A549 (cell line): ENCODE measurements at regions not wholly inside any gene's neighbourhood (a gene's known extent, or its start where the extent isn't known, plus 50 kb on each side); places are given as distances from the start of the nearest gene placed in this dataset.

ENCODE experiments used
- ATAC-seq, 2 experiments: fragments of 200-7000 bp in 1 of 2; fragments of >200 bp in 1 of 2; cut with Nextera tagmentation in 1 of 2; cut with Tn5 transposase in 1 of 2; 3 replicates each; pipeline versions ENCODE4 v1.8.0 to v1.9.1; 2018 to 2020; ENCODE audit warnings: mild to moderate bottlenecking in 1 of 2, moderate library complexity in 1 of 2
- CTCF ChIA-PET: fragments of 300-600 bp; sonication (Branson Sonifier 250); formaldehyde crosslinking; extraction: SDS; loops from one replicate; lab custom pipeline; 2021; ENCODE audit warnings: antibody characterized with exemption, inconsistent platforms; lab: Yijun Ruan, JAX
- POLR2A ChIA-PET: fragments of 350-600 bp; formaldehyde crosslinking; extraction: SDS; loops from one replicate; lab custom pipeline; 2021; ENCODE audit warnings: antibody characterized with exemption, inconsistent platforms; lab: Yijun Ruan, JAX
- DNase-seq, 2 experiments: peaks; one replicate each; pipeline versions ENCODE4 v3.0.0 to v3.0.0-alpha.2; 2011 to 2016; ENCODE audit warnings: low read depth in 1 of 2, low spot score in 1 of 2
- FAIRE-seq: peaks from 2 replicates; lab custom pipeline; 2011; peaks lifted over from hg19 to GRCh38; lab: Jason Lieb, UNC
- H3K27ac ChIP-seq, 2 experiments: fragments of >200 bp; sonication (Bioruptor Twin); formaldehyde crosslinking; 3 replicates each; pipeline ENCODE4 v1.5.1; 2016 to 2017
- H3K4me1 ChIP-seq: fragments of >200 bp; sonication (Bioruptor Twin); formaldehyde crosslinking; 3 replicates; pipeline ENCODE4 v1.6.1; 2016
- H3K4me2 ChIP-seq: fragments of >200 bp; sonication (Bioruptor Twin); formaldehyde crosslinking; 3 replicates; pipeline ENCODE4 v1.6.1; 2016
- H3K4me3 ChIP-seq: fragments of >200 bp; sonication (Bioruptor Twin); formaldehyde crosslinking; 3 replicates; pipeline ENCODE4 v1.5.1; 2016
- H3K9me3 ChIP-seq: fragments of >200 bp; sonication (Bioruptor Twin); formaldehyde crosslinking; 3 replicates; pipeline ENCODE4 v1.6.1; 2016
- CBX2 ChIP-seq: fragments of 200-600 bp; sonication (generic); IDR thresholded peaks from 2 replicates; pipeline ENCODE4 v1.6.1; 2016; ENCODE audit warnings: low read depth, mild to moderate bottlenecking, borderline replicate concordance
- CHD2 ChIP-seq: fragments of 150-350 bp; IDR thresholded peaks from 2 replicates; pipeline ENCODE4 v1.6.1; 2014; ENCODE audit warnings: low read length; ENCODE audit not compliant: partially characterized antibody
- CTCF ChIP-seq: fragments of >200 bp; sonication (Bioruptor Twin); formaldehyde crosslinking; IDR thresholded peaks from 3 replicates; pipeline ENCODE4 v1.5.1; 2016
- EHF ChIP-seq: fragments of 250-450 bp; sonication (Bioruptor Pico); IDR thresholded peaks from 2 replicates; pipeline ENCODE4 v1.5.0; 2020; ENCODE audit warnings: mild to moderate bottlenecking
- EP300 ChIP-seq, 2 experiments: fragments of >200 bp; sonication (Bioruptor Twin); formaldehyde crosslinking; IDR thresholded peaks; 2 replicates in 1 of 2; 3 replicates in 1 of 2; pipeline ENCODE4 v1.6.1; 2016 to 2017
- FOXS1 ChIP-seq: fragments of 250-450 bp; sonication (Bioruptor Pico); IDR thresholded peaks from 2 replicates; pipeline ENCODE4 v1.5.0; 2020; ENCODE audit warnings: mild to moderate bottlenecking, moderate library complexity
- HDAC2 ChIP-seq: fragments of 200-600 bp; sonication (generic); IDR thresholded peaks from 2 replicates; pipeline ENCODE4 v1.6.1; 2016
- HOXA7 ChIP-seq: fragments of 250-450 bp; sonication (Bioruptor Pico); IDR thresholded peaks from 2 replicates; pipeline ENCODE4 v1.5.0; 2020; ENCODE audit warnings: mild to moderate bottlenecking, moderate library complexity
- MAFK ChIP-seq: fragments of 450-650 bp; IDR thresholded peaks from 2 replicates; pipeline ENCODE4 v1.6.1; 2014; ENCODE audit not compliant: partially characterized antibody
- MYC ChIP-seq: IDR thresholded peaks from 2 replicates; pipeline ENCODE4 v1.6.1; 2012; ENCODE audit warnings: mild to moderate bottlenecking, inconsistent platforms, low read length, improper control_type of control experiment, borderline replicate concordance
- NPAS2 ChIP-seq: fragments of 250-450 bp; sonication (Bioruptor Pico); IDR thresholded peaks from 2 replicates; pipeline ENCODE4 v1.8.0; 2022; ENCODE audit warnings: mild to moderate bottlenecking, moderate library complexity, borderline replicate concordance
- POLR2A ChIP-seq: IDR thresholded peaks from 2 replicates; pipeline ENCODE4 v1.6.1; 2012; ENCODE audit warnings: mild to moderate bottlenecking, low read length
- RARB ChIP-seq: fragments of 250-450 bp; sonication (Bioruptor Pico); IDR thresholded peaks from 2 replicates; pipeline ENCODE4 v1.8.0; 2021; ENCODE audit warnings: mild to moderate bottlenecking, moderate library complexity
- REST ChIP-seq: fragments of 200-600 bp; sonication (generic); IDR thresholded peaks from 2 replicates; pipeline ENCODE4 v1.6.1; 2016; ENCODE audit warnings: antibody characterized with exemption, mild to moderate bottlenecking, moderate library complexity
- RFX5 ChIP-seq: fragments of 450-650 bp; IDR thresholded peaks from 2 replicates; pipeline ENCODE4 v1.7.1; 2014; ENCODE audit warnings: antibody characterized with exemption, mild to moderate bottlenecking, moderate library complexity
- RNF2 ChIP-seq: fragments of 200-600 bp; sonication (generic); IDR thresholded peaks from 2 replicates; pipeline ENCODE4 v1.6.1; 2016; ENCODE audit warnings: low read depth, mild to moderate bottlenecking, antibody characterized with exemption, moderate library complexity, borderline replicate concordance
- TFCP2L1 ChIP-seq: fragments of 250-450 bp; sonication (Bioruptor Pico); IDR thresholded peaks from 2 replicates; pipeline ENCODE4 v1.5.0; 2021; ENCODE audit warnings: mild to moderate bottlenecking
- TP53 ChIP-seq: fragments of 250-450 bp; sonication (Bioruptor Pico); IDR thresholded peaks from 2 replicates; pipeline ENCODE4 v1.5.0; 2021; ENCODE audit warnings: mild to moderate bottlenecking, moderate library complexity
- USF2 ChIP-seq: fragments of 450-650 bp; IDR thresholded peaks from 2 replicates; pipeline ENCODE4 v1.6.1; 2014; ENCODE audit warnings: antibody characterized with exemption
- WGBS: methylation state at CpG from one replicate; pipeline ENCODE4 v1.1.6; 2017; ENCODE audit errors: missing lambda C conversion rate; 5-methylcytosine and 5-hydroxymethylcytosine counted together

GRCh38 chr11:119907122-119907851 is 178.3 kb upstream of the NECTIN1 start:
- Histone ChIP-seq H3K4me1 (no peaks in the 10 kb centered on the region), H3K4me3 (no peak overlapping the region), H3K4me2 (no peak overlapping the region), H3K9me3 (no peaks in the 10 kb centered on the region), H3K27ac (no peak overlapping the region)
- DNase-seq (no peak), FAIRE-seq (no peak), ATAC-seq (no peak)
- ChIA-PET POLR2A (no interaction called here), CTCF (interaction anchor here (0.8 kb wide), 1 partner anchor 18 kb away, joined by 3 read pairs; no protein-coding TSS in a partner anchor)
- no peak for TF ChIP-seq RFX5
- no peak for TF ChIP-seq RARB
- TF ChIP-seq TP53, result no peak
- no peak for TF ChIP-seq FOXS1 (CRISPR knock-in tag)
- TF ChIP-seq POLR2A, result no peak
- no peak for TF ChIP-seq MAFK
- no peak for TF ChIP-seq USF2
- no peak for TF ChIP-seq CBX2
- TF ChIP-seq HDAC2, result no peak
- no peak for TF ChIP-seq CHD2
- TF ChIP-seq MYC, result no peak
- no peak for TF ChIP-seq RNF2
- TF ChIP-seq HOXA7 (CRISPR knock-in tag), result no peak
- TF ChIP-seq TFCP2L1, result no peak
- 47% methylated on average over 10 of the region's 10 CpGs for WGBS

GRCh38 chr11:119906376-119906775 is 177.4 kb upstream of the NECTIN1 start:
- H3K9me3 ChIP-seq, result no peaks in the 10 kb centered on the region
- ATAC-seq, result no peak
- no peak for DNase-seq
- CTCF ChIA-PET, result interaction anchor here (0.8 kb wide), 1 partner anchor 19 kb away, joined by 3 read pairs; no protein-coding TSS in a partner anchor
- H3K4me3 ChIP-seq, result no peak overlapping the region
- H3K27ac ChIP-seq, result no peak overlapping the region
- 71% methylated on average over 8 of the region's 8 CpGs for WGBS
- FAIRE-seq, result no peak
- no peaks in the 10 kb centered on the region for H3K4me1 ChIP-seq
- no peak for TF ChIP-seq EP300 (IDR thresholded peaks at IDR 0.05)
- TF ChIP-seq USF2, result no peak
- TF ChIP-seq, all 56 proteins: peak for 0
- POLR2A ChIA-PET, result no interaction called here
- H3K4me2 ChIP-seq, result no peak overlapping the region

- FAIRE-seq, result no peak
Measured at GRCh38 chr11:119905162-119905561, 176.2 kb upstream of the NECTIN1 start.

More at GRCh38 chr11:119905162-119905561, 176.2 kb upstream of the NECTIN1 start:
- ChIA-PET CTCF (interaction anchor here (1.1 kb wide), 1 partner anchor 83 kb away, joined by 3 read pairs; no protein-coding TSS in a partner anchor), POLR2A (no interaction called here)
- WGBS, result 19% methylated on average over 4 of the region's 4 CpGs
- Histone ChIP-seq H3K4me1 (no peaks in the 10 kb centered on the region), H3K9me3 (no peaks in the 10 kb centered on the region), H3K27ac (no peak overlapping the region), H3K4me2 (no peak overlapping the region), H3K4me3 (no peak overlapping the region)
- no peak for ATAC-seq
- TF ChIP-seq CTCF (no peak), NPAS2 (CRISPR knock-in tag) (no peak), EHF (no peak), REST (no peak)
- DNase-seq, result no peak
